ENCODE measurements at regions not wholly inside any gene's neighbourhood (a gene's known extent, or its start where the extent isn't known, plus 50 kb on each side); places are given as distances from the start of the nearest gene placed in this dataset.
"Not testable (repeated sequence)": the region's sequence is repeated elsewhere in the genome, so short reads cannot be mapped to it uniquely, and the experiment has no call there.

DNA sequence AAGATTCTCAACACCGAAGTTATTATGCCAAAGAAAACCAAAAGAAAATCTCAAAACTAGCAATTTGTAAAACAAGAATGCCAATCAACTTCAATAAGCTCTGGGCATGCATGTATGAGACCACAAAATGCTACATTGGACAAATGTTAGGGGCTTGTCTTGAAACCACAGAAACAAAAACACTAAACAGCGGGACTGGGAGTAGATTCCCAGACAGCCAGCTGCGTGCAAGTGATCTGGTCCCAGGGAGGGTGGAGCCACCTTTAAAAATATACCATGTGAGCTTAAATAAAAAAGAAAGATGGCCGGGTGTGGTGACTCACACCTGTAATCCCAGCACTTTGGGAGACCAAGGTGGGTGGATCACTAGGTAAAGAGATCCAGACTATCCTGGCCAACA is 163.6 kb upstream of the PRICKLE2 start:
- Mint-ChIP-seq H3K27me3 (peaks cover 7% of the 10 kb centered on the region), H3K27ac (no peak overlapping the region), H3K4me3 (no peak overlapping the region), H3K36me3 (ENCODE audit: low read depth) (no peaks in the 10 kb centered on the region), H3K9me3 (no peaks in the 10 kb centered on the region), H3K4me1 (ENCODE audit: low read depth) (no peaks in the 10 kb centered on the region)

DNA sequence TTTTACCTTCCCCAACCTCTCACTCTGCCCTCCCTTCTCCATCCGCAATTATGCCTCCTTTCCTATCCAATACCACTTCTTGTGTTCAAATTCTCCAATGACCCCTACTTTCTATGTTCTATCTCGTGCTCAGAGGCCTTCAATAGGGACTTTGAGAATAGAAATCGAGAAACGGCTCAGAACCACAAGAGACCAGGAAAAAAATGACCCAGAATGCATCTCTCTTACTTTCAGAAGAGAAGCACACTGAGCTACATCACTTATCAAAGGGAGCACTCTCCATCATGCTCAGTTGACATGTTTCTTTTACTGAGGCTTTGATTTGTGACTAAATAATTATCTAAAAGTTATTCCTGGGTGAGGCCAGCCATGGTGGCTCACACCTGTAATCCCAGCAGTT is 162.4 kb upstream of the PRICKLE2 start:
- Mint-ChIP-seq H3K4me3 (no peak overlapping the region), H3K4me1 (ENCODE audit: low read depth) (no peaks in the 10 kb centered on the region), H3K9me3 (no peaks in the 10 kb centered on the region), H3K27me3 (peaks cover 7% of the 10 kb centered on the region), H3K27ac (no peak overlapping the region), H3K36me3 (ENCODE audit: low read depth) (no peaks in the 10 kb centered on the region)

DNA sequence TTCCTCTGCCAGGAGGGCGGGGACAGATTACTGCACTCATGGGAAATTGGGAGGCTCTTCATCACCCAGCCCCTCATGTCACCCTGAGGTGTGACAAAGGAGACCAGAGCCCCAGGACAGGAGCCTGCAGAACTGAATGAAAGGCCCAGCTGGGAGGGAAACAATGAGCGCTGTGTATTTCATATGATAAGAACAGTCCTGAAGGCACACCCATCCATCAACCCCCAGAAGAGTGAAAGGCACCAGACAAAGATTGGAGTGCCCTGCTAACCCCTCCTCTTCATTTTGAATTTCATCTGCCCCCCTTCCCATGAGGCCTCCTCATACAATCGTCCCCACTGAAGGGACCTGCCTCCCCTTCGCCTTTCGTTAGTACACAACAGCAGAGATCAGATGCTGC is 160.0 kb upstream of the PRICKLE2 start:
- Mint-ChIP-seq H3K4me1 (ENCODE audit: low read depth) (no peaks in the 10 kb centered on the region), H3K27me3 (peaks cover 7% of the 10 kb centered on the region), H3K4me3 (no peak overlapping the region), H3K36me3 (ENCODE audit: low read depth) (no peaks in the 10 kb centered on the region), H3K27ac (no peak overlapping the region), H3K9me3 (no peaks in the 10 kb centered on the region)

DNA sequence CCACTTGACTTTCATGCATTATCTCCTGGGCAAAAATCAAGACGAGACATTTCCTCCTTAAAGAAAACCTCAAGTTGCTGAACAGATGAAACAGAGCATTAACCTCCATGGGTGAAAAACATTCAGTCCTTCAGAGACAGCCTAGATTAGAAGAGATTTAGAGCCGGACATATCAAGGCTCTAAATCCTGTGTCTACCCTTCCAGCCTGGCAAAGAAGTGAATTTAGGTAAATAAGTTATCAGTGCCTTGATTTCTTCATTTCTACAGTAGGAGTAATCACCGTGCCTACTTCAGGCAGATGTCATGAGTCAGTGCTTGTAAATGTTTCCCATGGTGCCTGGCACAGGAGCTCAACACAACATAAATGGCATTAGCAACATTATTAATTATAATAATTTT is 159.3 kb upstream of the PRICKLE2 start:
- no peaks in the 10 kb centered on the region for H3K9me3 Mint-ChIP-seq
- H3K27me3 Mint-ChIP-seq = peaks cover 7% of the 10 kb centered on the region
- no peaks in the 10 kb centered on the region for H3K4me1 Mint-ChIP-seq (ENCODE audit: low read depth)
- H3K36me3 Mint-ChIP-seq (ENCODE audit: low read depth) = no peaks in the 10 kb centered on the region
- no peak overlapping the region for H3K27ac Mint-ChIP-seq
- no peak overlapping the region for H3K4me3 Mint-ChIP-seq

DNA sequence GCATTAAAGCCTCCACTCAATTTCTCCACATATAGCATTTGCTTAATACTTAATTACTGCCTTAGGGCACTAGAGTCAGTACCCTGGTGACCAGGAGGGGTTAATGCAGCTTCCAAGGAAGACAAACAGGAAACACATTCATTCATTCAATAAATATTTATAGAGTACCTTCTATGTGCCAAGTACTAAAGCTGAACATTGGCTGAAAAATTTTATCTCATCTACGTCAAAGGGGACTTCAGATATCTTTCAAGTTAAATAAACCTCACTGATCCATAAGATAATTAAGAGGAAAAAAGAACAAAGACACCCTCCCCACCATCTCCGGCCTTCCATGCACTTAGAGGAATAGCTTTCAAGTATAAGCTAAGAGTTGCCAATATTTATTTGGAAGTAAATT is 156.9 kb upstream of the PRICKLE2 start:
- Mint-ChIP-seq H3K36me3 (ENCODE audit: low read depth) (no peaks in the 10 kb centered on the region), H3K27me3 (peaks cover 3% of the 10 kb centered on the region), H3K27ac (no peak overlapping the region), H3K4me1 (ENCODE audit: low read depth) (no peaks in the 10 kb centered on the region), H3K9me3 (no peaks in the 10 kb centered on the region), H3K4me3 (no peak overlapping the region)

DNA sequence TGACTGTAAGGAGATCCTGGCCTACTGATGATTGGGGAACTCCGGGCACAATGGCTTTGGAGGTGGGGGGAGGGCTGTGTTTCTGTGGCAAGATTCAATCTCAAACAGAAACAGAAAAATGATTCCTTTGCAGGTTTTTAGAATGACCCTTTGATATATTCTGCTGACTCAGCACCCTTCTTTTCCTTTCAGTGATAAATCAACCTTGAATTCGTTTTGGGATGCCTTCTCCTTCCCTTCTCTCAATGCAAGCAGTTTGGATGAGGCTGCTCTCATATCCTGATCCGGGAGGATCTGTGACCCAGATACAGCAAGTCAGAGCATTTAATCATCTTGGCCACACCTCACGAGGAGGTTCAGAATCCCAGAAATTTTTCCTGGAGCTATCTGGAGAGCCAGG is 156.1 kb upstream of the PRICKLE2 start:
- no peaks in the 10 kb centered on the region for H3K27me3 Mint-ChIP-seq
- H3K27ac Mint-ChIP-seq = no peak overlapping the region
- H3K36me3 Mint-ChIP-seq (ENCODE audit: low read depth) = no peaks in the 10 kb centered on the region
- no peak overlapping the region for H3K4me3 Mint-ChIP-seq
- H3K9me3 Mint-ChIP-seq = no peaks in the 10 kb centered on the region
- no peaks in the 10 kb centered on the region for H3K4me1 Mint-ChIP-seq (ENCODE audit: low read depth)

DNA sequence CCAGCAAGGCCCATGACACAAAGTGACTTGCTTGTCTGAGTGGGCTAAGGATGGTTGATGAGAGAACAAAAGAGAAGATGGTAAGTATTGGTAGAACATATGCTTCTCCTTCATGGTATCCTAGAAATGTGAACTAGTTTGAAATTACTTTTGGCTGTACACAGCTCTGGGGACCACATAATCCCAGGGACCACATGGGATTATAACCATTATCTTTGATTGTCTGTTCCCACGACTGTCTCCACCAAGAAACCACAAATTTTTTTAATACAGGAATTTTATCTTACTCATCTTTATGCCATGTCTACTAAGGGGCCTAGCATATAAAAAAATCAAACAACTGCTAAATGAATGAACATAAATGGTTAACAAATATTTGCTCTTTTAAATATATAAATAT is 155.3 kb upstream of the PRICKLE2 start:
- H3K4me1 Mint-ChIP-seq (ENCODE audit: low read depth) = no peaks in the 10 kb centered on the region
- H3K4me3 Mint-ChIP-seq = no peak overlapping the region
- no peaks in the 10 kb centered on the region for H3K36me3 Mint-ChIP-seq (ENCODE audit: low read depth)
- no peaks in the 10 kb centered on the region for H3K9me3 Mint-ChIP-seq
- no peak overlapping the region for H3K27ac Mint-ChIP-seq
- no peaks in the 10 kb centered on the region for H3K27me3 Mint-ChIP-seq

DNA sequence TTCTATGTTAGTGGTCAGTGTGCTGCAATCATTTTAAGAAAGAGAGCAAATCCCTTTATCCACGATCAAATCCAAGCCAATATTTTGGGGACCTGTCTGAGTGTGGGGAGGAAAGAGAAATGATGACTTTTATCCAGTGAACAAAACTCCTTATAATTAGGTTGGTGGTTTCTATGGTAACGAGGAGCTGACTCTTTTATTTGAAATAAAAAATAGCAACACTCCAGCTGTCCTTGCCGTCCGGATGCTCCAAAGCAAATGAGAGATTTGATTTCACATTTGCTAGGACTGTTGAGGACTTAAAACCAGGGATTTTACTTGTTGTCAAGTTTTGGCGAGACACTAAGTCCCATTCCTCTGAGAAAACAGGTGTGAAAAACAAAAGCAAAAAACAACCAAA is 154.0 kb upstream of the PRICKLE2 start:
- H3K27ac Mint-ChIP-seq = no peak overlapping the region
- no peaks in the 10 kb centered on the region for H3K36me3 Mint-ChIP-seq (ENCODE audit: low read depth)
- H3K4me1 Mint-ChIP-seq (ENCODE audit: low read depth) = no peaks in the 10 kb centered on the region
- no peaks in the 10 kb centered on the region for H3K27me3 Mint-ChIP-seq
- no peak overlapping the region for H3K4me3 Mint-ChIP-seq
- no peaks in the 10 kb centered on the region for H3K9me3 Mint-ChIP-seq

DNA sequence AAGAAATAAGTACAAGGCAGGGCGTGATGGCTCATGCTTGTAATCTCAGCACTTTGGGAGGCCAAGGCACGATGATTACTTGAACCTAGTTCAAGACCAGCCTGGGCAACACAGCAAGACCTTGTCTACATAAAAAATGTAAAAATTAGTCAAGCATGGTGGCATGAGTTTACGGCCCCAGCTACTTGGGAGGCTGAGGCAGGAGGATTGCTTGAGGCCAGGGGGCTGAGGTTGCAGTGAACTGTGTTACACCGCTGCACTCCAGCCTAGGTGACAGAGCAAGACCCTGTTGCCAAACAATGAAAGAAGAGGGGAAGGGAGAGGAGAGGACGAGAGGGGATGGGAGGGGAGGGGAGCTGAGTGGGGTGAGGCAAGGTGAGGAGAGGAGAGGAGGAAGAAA is 152.7 kb upstream of the PRICKLE2 start:
- Mint-ChIP-seq H3K27ac (no peak overlapping the region), H3K4me1 (ENCODE audit: low read depth) (no peaks in the 10 kb centered on the region), H3K27me3 (no peaks in the 10 kb centered on the region), H3K36me3 (ENCODE audit: low read depth) (no peaks in the 10 kb centered on the region), H3K9me3 (no peaks in the 10 kb centered on the region), H3K4me3 (no peak overlapping the region)

DNA sequence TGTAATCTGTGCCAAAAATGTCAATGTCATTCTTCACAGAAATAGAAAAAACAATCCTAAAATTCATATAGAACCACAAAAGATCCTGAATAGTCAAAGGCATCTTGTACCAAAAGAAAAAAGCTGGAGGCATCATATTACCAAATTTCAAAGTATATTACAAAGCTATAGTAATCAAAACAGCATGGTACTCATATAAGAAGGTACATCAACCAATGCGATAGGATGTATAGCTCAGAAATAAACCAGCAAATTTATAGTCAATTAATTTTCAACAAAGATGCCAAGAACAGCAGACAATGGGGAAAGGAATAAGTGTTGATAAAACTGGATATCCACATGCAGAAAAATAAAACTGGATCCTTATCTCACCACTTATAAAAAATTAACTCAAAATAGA is 150.5 kb upstream of the PRICKLE2 start:
- H3K9me3 Mint-ChIP-seq = no peaks in the 10 kb centered on the region
- no peaks in the 10 kb centered on the region for H3K36me3 Mint-ChIP-seq (ENCODE audit: low read depth)
- H3K27me3 Mint-ChIP-seq = no peaks in the 10 kb centered on the region
- H3K4me1 Mint-ChIP-seq (ENCODE audit: low read depth) = no peaks in the 10 kb centered on the region
- no peak overlapping the region for H3K27ac Mint-ChIP-seq
- no peak overlapping the region for H3K4me3 Mint-ChIP-seq

DNA sequence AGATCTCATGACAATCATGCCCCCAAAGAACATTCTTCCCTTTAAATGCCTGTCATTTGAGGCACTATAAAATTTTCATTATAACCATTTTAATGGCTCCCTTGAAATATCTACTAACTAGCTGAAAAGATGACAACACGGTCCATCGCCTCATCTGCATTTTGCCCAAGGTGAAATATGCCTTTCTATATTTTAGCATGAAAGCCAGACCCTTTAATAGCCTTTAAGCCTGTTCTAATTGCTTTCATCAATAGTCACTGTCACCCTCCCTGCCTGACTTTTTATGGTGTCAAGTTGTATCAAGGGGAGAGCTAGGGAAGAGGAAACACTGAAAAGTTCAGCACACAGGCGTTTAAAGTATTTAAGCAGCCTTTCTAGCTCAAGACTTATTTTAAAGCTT is 144.1 kb upstream of the PRICKLE2 start:
- Mint-ChIP-seq H3K4me3 (no peak overlapping the region), H3K27me3 (peaks cover 10% of the 10 kb centered on the region), H3K27ac (no peak overlapping the region), H3K36me3 (ENCODE audit: low read depth) (no peaks in the 10 kb centered on the region), H3K4me1 (ENCODE audit: low read depth) (no peaks in the 10 kb centered on the region), H3K9me3 (no peaks in the 10 kb centered on the region)

DNA sequence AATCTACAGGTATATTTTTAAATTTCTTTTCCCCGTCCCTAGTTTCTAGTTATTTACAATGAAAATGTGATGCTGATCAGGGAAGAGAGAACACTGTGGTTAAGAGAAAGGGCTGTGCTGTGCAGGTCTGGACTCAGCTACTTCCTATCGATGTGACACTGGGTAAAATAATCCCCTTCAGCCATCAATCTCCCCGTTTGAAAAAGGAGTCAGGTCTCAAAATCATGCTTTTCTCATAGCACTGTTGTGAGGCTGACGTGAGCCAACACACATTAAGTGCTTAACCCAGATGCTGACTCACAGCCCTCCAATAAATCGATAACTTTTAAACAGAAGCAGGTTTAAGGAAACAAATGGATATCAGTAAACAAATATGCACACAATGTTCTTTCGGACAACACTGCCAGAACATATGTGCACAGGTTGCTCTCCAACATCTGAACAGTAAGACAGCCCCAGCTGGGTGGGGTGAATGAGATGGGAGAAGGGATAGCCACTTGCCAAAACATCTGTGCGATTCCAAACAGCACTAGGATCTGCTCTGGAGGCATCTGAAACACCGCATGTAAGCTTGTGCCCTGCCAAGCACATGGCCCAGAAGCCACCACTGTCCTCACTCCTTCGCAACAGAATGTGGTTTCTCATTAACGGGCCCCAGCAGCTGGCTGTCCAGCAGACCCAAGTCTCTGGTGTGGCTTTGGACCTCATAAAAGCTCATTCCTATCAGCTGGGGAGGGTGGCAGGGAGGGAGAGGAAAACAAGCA is 143.2 kb upstream of the PRICKLE2 start:
- Mint-ChIP-seq H3K27me3 (peaks cover 10% of the 10 kb centered on the region), H3K27ac (no peak overlapping the region), H3K4me1 (ENCODE audit: low read depth) (no peaks in the 10 kb centered on the region), H3K4me3 (no peak overlapping the region), H3K9me3 (no peaks in the 10 kb centered on the region), H3K36me3 (ENCODE audit: low read depth) (no peaks in the 10 kb centered on the region)

DNA sequence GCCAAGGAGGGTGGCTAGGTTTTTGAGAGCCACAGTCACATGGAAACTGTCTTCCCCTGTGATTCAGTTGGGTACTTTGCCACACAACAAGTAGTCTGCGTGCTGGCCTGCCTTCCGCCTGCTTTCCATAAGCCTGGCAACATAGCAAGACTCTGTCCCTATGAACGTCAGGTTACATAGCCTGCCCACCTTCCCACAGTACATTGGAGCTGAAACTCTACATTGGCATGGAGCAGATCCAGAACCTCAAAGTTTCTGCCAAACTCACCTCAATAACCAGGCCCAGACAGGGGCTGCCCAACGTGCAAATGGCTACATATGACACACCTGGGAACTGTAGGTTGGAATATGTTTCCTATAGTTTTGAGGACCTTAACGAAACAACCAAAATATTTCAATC is 140.6 kb upstream of the PRICKLE2 start:
- no peaks in the 10 kb centered on the region for H3K9me3 Mint-ChIP-seq
- no peak overlapping the region for H3K4me3 Mint-ChIP-seq
- no peaks in the 10 kb centered on the region for H3K36me3 Mint-ChIP-seq (ENCODE audit: low read depth)
- no peaks in the 10 kb centered on the region for H3K4me1 Mint-ChIP-seq (ENCODE audit: low read depth)
- no peak overlapping the region for H3K27ac Mint-ChIP-seq
- H3K27me3 Mint-ChIP-seq = peaks cover 10% of the 10 kb centered on the region

DNA sequence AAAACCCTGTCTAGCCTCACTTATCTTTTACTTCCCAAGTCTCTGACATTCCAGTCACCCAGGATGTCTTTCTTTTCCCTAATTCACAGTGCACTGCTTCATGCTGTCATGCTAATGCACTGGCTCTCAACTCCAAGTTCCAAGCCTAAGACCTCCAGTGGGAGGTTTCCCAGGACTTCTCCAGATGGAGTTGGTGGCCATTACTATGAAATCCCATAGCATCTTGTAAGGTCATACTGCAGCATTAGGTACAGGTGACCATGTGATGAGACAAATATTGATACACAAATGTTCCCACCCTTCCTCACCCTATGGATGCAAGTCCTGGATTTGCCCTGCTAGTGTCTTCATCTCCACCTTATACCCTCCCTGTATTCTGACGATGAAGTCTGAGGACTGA is 138.6 kb upstream of the PRICKLE2 start:
- Mint-ChIP-seq H3K27ac (no peak overlapping the region), H3K4me3 (no peak overlapping the region), H3K27me3 (no peaks in the 10 kb centered on the region), H3K4me1 (ENCODE audit: low read depth) (no peaks in the 10 kb centered on the region), H3K9me3 (no peaks in the 10 kb centered on the region), H3K36me3 (ENCODE audit: low read depth) (no peaks in the 10 kb centered on the region)

DNA sequence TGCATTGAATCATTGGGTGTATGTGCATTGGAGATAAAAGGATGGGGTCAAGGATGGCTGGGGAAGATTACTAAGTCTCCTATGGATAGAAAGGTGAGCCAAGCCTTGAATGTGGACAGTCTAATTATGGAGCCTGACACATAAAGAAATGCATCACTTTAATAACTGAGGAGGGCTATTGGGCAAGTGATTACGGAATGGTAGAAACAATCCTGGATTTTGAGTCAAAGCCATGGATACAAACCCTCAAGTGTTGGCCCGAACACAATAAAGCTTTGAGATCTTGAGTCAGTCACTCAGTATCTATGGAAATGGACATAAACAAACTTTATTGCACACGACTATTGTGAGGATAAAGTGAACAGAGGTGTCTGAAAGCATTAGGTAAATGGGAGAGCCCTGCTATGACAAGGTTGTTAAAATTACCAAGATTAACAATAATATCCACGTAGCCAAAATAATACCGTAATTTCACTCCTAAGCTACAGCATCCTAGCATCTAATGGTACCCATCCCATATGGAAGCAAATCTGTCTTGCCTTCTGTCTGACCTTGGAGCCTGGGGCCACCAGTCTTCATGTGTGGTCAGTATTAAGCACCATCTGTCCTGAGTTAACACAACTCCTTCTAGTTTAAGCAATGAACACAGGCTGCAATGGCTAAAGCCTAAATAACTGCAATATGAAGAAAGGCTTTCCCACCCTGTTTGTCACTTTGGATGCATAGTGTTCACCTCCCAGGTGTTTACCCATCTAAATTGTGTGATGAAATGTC is 136.9 kb upstream of the PRICKLE2 start:
- Mint-ChIP-seq H3K4me1 (ENCODE audit: low read depth) (no peaks in the 10 kb centered on the region), H3K9me3 (no peaks in the 10 kb centered on the region), H3K27ac (no peak overlapping the region), H3K27me3 (no peaks in the 10 kb centered on the region), H3K36me3 (ENCODE audit: low read depth) (no peaks in the 10 kb centered on the region), H3K4me3 (no peak overlapping the region)

DNA sequence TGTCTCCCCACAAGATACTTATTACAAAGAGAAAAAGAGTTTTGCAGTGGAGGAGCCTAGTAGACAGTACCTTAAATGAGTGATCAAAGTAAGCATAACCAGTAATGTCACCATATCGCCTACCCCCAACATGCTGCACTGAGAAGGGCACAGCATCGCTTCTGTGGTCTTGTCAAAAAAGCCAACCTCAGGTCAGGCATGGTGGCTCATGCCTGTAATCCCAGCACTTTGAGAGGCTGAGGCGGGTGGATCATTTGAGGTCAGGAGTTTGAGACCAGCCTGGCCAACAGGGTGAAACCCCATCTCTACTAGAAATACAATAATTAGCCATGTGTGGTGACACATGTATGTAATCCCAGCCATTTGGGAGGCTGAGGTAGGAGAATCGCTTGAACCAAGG is 135.8 kb upstream of the PRICKLE2 start:
- H3K36me3 Mint-ChIP-seq (ENCODE audit: low read depth); H3K27ac Mint-ChIP-seq; H3K4me3 Mint-ChIP-seq; H3K9me3 Mint-ChIP-seq; H3K4me1 Mint-ChIP-seq (ENCODE audit: low read depth); H3K27me3 Mint-ChIP-seq: not testable (repeated sequence)
